HG03432 (cell line): ENCODE measurements at regions not wholly inside any gene's neighbourhood (a gene's known extent, or its start where the extent isn't known, plus 50 kb on each side); places are given as distances from the start of the nearest gene placed in this dataset.
A peak's percentile ranks its signal among the peaks of the same experiment; 100 is the strongest.
"Not testable (repeated sequence)": the region's sequence is repeated elsewhere in the genome, so short reads cannot be mapped to it uniquely, and the experiment has no call there.

Experiments used
- ATAC-seq: cut with Tn5 transposase; IDR thresholded peaks from one replicate; pipeline ENCODE4 v1.9.1; 2021; ENCODE audit warnings: mild to moderate bottlenecking, moderate library complexity; ENCODE audit not compliant: unreplicated experiment

GRCh38 chr6:85986681-85987080 is 344.0 kb upstream of the SYNCRIP start:
- no peak for ATAC-seq

- ATAC-seq, result peak; percentile 85
These were observed 340.5 kb upstream of the SYNCRIP start for GRCh38 chr6:85983032-85983659.

- no peak for ATAC-seq
These were observed 335.0 kb upstream of the SYNCRIP start for GRCh38 chr6:85977661-85978060.

GRCh38 chr6:85975957-85976356 is 333.3 kb upstream of the SYNCRIP start:
- peak; percentile 84 for ATAC-seq

- no peak for ATAC-seq
These were observed 328.6 kb upstream of the SYNCRIP start for GRCh38 chr6:85971238-85971637.

GRCh38 chr6:85966828-85967227 is 324.1 kb upstream of the SYNCRIP start:
- no peak for ATAC-seq

- ATAC-seq, result no peak
These were observed 319.1 kb upstream of the SYNCRIP start for GRCh38 chr6:85961746-85962145.

- no peak for ATAC-seq
These were observed 318.4 kb upstream of the SYNCRIP start for GRCh38 chr6:85961125-85961524.

GRCh38 chr6:85948481-85948880 is 305.8 kb upstream of the SYNCRIP start:
- ATAC-seq, result no peak

- ATAC-seq, result no peak
These were observed 302.9 kb upstream of the SYNCRIP start for GRCh38 chr6:85945459-85946185.

- ATAC-seq, result no peak
These were observed 302.1 kb upstream of the SYNCRIP start for GRCh38 chr6:85944776-85945175.

GRCh38 chr6:85942844-85943243 is 300.2 kb upstream of the SYNCRIP start:
- no peak for ATAC-seq

- ATAC-seq, result no peak
These were observed 294.2 kb upstream of the SYNCRIP start for GRCh38 chr6:85936916-85937315.

GRCh38 chr6:85923013-85923430 is 280.3 kb upstream of the SYNCRIP start:
- ATAC-seq, result peak; percentile 95

GRCh38 chr6:85920782-85921181 is 278.1 kb upstream of the SYNCRIP start:
- no peak for ATAC-seq

- no peak for ATAC-seq
These were observed 274.8 kb upstream of the SYNCRIP start for GRCh38 chr6:85917522-85917921.

GRCh38 chr6:85913001-85913400 is 270.3 kb upstream of the SYNCRIP start:
- ATAC-seq, result no peak

- ATAC-seq, result no peak
These were observed 269.9 kb upstream of the SYNCRIP start for GRCh38 chr6:85912582-85912981.

GRCh38 chr6:85911067-85911466 is 268.4 kb upstream of the SYNCRIP start:
- ATAC-seq, result no peak

GRCh38 chr6:85908120-85908519 is 265.4 kb upstream of the SYNCRIP start:
- not testable (repeated sequence) for ATAC-seq

- ATAC-seq, result no peak
These were observed 249.7 kb upstream of the SYNCRIP start for GRCh38 chr6:85892346-85892745.

GRCh38 chr6:85887461-85887860 is 244.8 kb upstream of the SYNCRIP start:
- ATAC-seq, result no peak

- ATAC-seq, result no peak
These were observed 226.0 kb upstream of the SYNCRIP start for GRCh38 chr6:85868685-85869084.
